GM21737 (cell line): ENCODE measurements at regions not wholly inside any gene's neighbourhood (a gene's known extent, or its start where the extent isn't known, plus 50 kb on each side); places are given as distances from the start of the nearest gene placed in this dataset.
"Not testable (repeated sequence)": the region's sequence is repeated elsewhere in the genome, so short reads cannot be mapped to it uniquely, and the experiment has no call there.

ENCODE experiments used
- ATAC-seq: cut with Tn5 transposase; IDR thresholded peaks from one replicate; pipeline ENCODE4 v1.9.1; 2021; ENCODE audit warnings: mild to moderate bottlenecking, moderate library complexity; ENCODE audit not compliant: unreplicated experiment

- ATAC-seq, result no peak
Measured at GRCh38 chr16:86072328-86073102, 173.6 kb downstream of the IRF8 start.

GRCh38 chr16:86073103-86073625 is 174.2 kb downstream of the IRF8 start:
- no peak for ATAC-seq

GRCh38 chr16:86073763-86074493 is 175.0 kb downstream of the IRF8 start:
- ATAC-seq, result no peak

- ATAC-seq, result no peak
Measured at GRCh38 chr16:86074651-86075487, 175.9 kb downstream of the IRF8 start.

GRCh38 chr16:86075488-86075785 is 176.5 kb downstream of the IRF8 start:
- ATAC-seq, result no peak

- no peak for ATAC-seq
Measured at GRCh38 chr16:86075839-86076440, 177.0 kb downstream of the IRF8 start.

GRCh38 chr16:86076606-86077005 is 177.6 kb downstream of the IRF8 start:
- no peak for ATAC-seq

- ATAC-seq, result no peak
Measured at GRCh38 chr16:86077243-86077940, 178.4 kb downstream of the IRF8 start.

GRCh38 chr16:86078121-86078600 is 179.2 kb downstream of the IRF8 start:
- ATAC-seq, result no peak

- not testable (repeated sequence) for ATAC-seq
Measured at GRCh38 chr16:86078711-86079110, 179.7 kb downstream of the IRF8 start.

GRCh38 chr16:86079255-86079885 is 180.4 kb downstream of the IRF8 start:
- ATAC-seq, result no peak

- ATAC-seq, result no peak
Measured at GRCh38 chr16:86080131-86080875, 181.3 kb downstream of the IRF8 start.

- no peak for ATAC-seq
Measured at GRCh38 chr16:86080982-86081381, 182.0 kb downstream of the IRF8 start.

GRCh38 chr16:86082418-86083030 is 183.6 kb downstream of the IRF8 start:
- no peak for ATAC-seq

GRCh38 chr16:86083382-86084002 is 184.5 kb downstream of the IRF8 start:
- ATAC-seq, result no peak

- no peak for ATAC-seq
Measured at GRCh38 chr16:86085161-86085611, 186.2 kb downstream of the IRF8 start.

- no peak for ATAC-seq
Measured at GRCh38 chr16:86085795-86086194, 186.8 kb downstream of the IRF8 start.

GRCh38 chr16:86086471-86086870 is 187.5 kb downstream of the IRF8 start:
- ATAC-seq, result no peak
